ENCODE measurements at regions not wholly inside any gene's neighbourhood (a gene's known extent, or its start where the extent isn't known, plus 50 kb on each side); places are given as distances from the start of the nearest gene placed in this dataset.
"Not testable (repeated sequence)": the region's sequence is repeated elsewhere in the genome, so short reads cannot be mapped to it uniquely, and the experiment has no call there.

- DNase-seq, result no peak
Observed at GRCh38 chr7:85708221-85708620, 521.4 kb upstream of the SEMA3D start.

GRCh38 chr7:85705076-85705475 lies 518.2 kb upstream of the SEMA3D start:
- no peak for DNase-seq

- DNase-seq, result no peak
Observed at GRCh38 chr7:85703251-85704010, 516.6 kb upstream of the SEMA3D start.

- no peak for DNase-seq
Observed at GRCh38 chr7:85702348-85702747, 515.5 kb upstream of the SEMA3D start.

GRCh38 chr7:85699482-85699881 lies 512.6 kb upstream of the SEMA3D start:
- no peak for DNase-seq

- DNase-seq, result no peak
Observed at GRCh38 chr7:85695533-85695932, 508.7 kb upstream of the SEMA3D start.

GRCh38 chr7:85695041-85695440 lies 508.2 kb upstream of the SEMA3D start:
- no peak for DNase-seq

- DNase-seq, result no peak
Observed at GRCh38 chr7:85693326-85693725, 506.5 kb upstream of the SEMA3D start.

- DNase-seq, result no peak
Observed at GRCh38 chr7:85688712-85689111, 501.9 kb upstream of the SEMA3D start.

GRCh38 chr7:85686401-85687181 lies 499.7 kb upstream of the SEMA3D start:
- no peak for DNase-seq

- DNase-seq, result no peak
Observed at GRCh38 chr7:85685901-85686300, 499.0 kb upstream of the SEMA3D start.

- no peak for DNase-seq
Observed at GRCh38 chr7:85682833-85683620, 496.2 kb upstream of the SEMA3D start.

GRCh38 chr7:85681241-85681640 lies 494.4 kb upstream of the SEMA3D start:
- DNase-seq, result no peak

- DNase-seq, result not testable (repeated sequence)
Observed at GRCh38 chr7:85675093-85675492, 488.2 kb upstream of the SEMA3D start.

- DNase-seq, result no peak
Observed at GRCh38 chr7:85673876-85674275, 487.0 kb upstream of the SEMA3D start.

- no peak for DNase-seq
Observed at GRCh38 chr7:85669225-85669624, 482.4 kb upstream of the SEMA3D start.

- no peak for DNase-seq
Observed at GRCh38 chr7:85664341-85664740, 477.5 kb upstream of the SEMA3D start.

GRCh38 chr7:85659364-85659763 lies 472.5 kb upstream of the SEMA3D start:
- no peak for DNase-seq

GRCh38 chr7:85655252-85655651 lies 468.4 kb upstream of the SEMA3D start:
- no peak for DNase-seq

GRCh38 chr7:85644272-85644671 lies 457.4 kb upstream of the SEMA3D start:
- no peak for DNase-seq

GRCh38 chr7:85641331-85641730 lies 454.5 kb upstream of the SEMA3D start:
- no peak for DNase-seq

- no peak for DNase-seq
Observed at GRCh38 chr7:85638394-85638793, 451.5 kb upstream of the SEMA3D start.

GRCh38 chr7:85634951-85635350 lies 448.1 kb upstream of the SEMA3D start:
- no peak for DNase-seq
